GM18951 (cell line): ENCODE measurements at regions not wholly inside any gene's neighbourhood (a gene's known extent, or its start where the extent isn't known, plus 50 kb on each side); places are given as distances from the start of the nearest gene placed in this dataset.
"Not testable (repeated sequence)": the region's sequence is repeated elsewhere in the genome, so short reads cannot be mapped to it uniquely, and the experiment has no call there.

Experiments
- POLR2A ChIP-seq: IDR thresholded peaks from 4 replicates; pipeline ENCODE4 v1.6.1; 2011; ENCODE audit warnings: mild to moderate bottlenecking; ENCODE audit not compliant: insufficient read length, insufficient read depth; ENCODE audit errors: extremely low read depth
- in situ Hi-C: fragments of 300-500 bp; cut with MboI; formaldehyde crosslinking; loops from one replicate; pipeline ENCODE4 v1.12.0; 2022; ENCODE audit warnings: low sequenced_read_pairs, mixed read lengths, inconsistent platforms; ENCODE audit not compliant: unreplicated experiment

DNA sequence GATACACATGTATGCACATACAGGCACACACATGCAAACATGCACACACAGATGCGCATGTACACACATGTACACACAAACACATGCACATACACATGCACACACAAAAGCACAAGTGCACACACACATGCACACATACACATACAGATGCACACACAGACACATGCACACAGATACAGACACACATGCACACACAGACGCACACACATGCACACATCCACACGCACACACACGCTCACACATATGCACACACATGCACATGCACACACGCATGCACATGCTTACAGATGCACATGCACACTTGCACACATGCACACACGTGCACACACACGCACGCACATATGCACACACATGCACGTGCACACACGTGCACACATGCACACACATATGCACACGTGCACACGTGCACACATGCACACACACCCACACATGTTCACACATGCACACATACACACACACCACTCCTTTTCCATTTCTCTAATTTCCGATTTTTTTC is 283.8 kb upstream of the FRG2C start:
- TF ChIP-seq POLR2A = no peak
- in situ Hi-C loops = no loop called here

DNA sequence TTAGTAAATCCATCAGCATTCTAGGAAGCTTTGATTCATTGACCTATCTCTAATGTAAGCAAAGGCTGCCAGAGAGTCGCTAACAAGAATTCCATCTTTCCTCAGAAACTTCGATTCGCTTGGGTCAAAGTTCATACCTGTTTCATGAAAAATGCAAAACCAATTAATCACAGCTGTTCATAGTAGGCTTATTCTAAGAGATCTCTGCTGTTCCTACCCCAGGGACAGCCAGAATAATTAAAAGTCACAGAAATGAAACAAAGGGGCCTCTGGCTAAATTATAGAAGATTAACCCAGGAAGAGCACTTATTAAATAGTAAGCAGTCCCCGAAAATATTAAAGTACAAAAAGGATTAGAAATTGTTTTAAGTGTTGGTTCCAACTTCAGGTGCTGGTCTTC is 280.1 kb upstream of the FRG2C start:
- in situ Hi-C loops = not testable (repeated sequence)

DNA sequence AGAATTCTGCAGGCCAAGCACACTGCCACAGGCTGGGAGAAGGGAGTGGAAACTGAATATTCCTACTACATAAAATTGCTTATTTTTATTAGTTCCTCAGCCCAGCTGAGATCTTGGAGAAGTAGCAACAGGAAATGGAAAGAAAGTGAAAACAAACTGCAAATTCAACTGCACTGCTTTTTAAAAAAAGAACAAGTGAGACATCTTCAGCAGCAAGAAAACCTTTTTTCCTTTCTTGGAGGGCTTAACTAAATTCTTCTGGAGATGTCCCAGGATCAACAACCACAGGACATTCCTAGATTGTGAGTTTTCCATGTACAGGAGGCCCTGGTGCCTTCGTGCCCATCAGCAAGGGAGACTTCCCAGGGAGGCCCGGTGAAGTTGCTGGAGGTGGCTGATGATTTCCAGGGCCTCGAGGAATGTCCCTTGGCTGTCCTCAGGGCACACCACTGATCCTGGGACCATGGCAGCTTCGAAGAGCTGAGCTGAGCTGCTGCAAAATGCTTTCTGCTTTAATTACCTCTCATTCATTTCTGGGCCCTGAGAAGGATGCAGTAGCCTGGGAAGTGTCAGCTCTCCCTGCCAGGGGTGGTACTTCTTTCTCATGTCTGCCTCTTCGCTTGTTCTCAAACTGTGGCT is 275.5 kb upstream of the FRG2C start:
- in situ Hi-C loops = not testable (repeated sequence)

DNA sequence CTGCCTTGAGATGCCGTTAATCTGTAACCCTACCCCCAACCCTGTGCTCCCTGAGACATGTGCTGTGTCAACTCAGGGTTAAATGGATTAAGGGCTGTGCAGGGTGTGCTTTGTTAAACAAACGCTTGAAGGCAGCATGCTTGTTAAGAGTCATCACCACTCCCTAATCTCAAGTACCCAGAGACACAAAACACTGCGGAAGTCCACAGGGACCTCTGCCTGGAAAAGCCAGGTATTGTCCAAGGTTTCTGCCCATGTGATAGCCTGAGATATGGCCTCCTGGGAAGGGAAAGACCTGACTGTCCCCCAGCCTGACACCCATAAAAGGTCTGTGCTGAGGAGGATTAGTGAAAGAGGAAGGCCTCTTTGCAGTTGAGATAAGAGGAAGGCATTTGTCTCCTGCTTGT is 270.8 kb upstream of the FRG2C start:
- in situ Hi-C loops = not testable (repeated sequence)

DNA sequence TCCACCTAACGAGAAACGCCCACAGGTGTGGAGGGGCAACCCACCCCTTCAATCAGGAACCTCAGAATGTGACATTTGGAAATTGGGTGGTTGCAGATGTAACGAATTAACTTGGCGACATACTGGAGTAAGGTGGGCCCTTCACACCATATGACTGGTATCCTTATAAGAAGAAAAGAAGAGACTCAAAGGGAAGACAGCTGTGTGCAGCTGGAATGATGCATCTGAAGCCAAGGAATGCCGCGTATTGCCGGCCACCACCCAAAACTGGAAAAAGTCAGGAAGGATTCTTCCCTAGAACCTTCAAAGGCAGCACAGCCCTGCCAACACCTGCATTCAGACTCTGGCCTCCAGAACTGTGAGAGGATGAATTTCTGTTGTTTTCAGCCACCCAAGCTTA is 270.0 kb upstream of the FRG2C start:
- in situ Hi-C loops = not testable (repeated sequence)

DNA sequence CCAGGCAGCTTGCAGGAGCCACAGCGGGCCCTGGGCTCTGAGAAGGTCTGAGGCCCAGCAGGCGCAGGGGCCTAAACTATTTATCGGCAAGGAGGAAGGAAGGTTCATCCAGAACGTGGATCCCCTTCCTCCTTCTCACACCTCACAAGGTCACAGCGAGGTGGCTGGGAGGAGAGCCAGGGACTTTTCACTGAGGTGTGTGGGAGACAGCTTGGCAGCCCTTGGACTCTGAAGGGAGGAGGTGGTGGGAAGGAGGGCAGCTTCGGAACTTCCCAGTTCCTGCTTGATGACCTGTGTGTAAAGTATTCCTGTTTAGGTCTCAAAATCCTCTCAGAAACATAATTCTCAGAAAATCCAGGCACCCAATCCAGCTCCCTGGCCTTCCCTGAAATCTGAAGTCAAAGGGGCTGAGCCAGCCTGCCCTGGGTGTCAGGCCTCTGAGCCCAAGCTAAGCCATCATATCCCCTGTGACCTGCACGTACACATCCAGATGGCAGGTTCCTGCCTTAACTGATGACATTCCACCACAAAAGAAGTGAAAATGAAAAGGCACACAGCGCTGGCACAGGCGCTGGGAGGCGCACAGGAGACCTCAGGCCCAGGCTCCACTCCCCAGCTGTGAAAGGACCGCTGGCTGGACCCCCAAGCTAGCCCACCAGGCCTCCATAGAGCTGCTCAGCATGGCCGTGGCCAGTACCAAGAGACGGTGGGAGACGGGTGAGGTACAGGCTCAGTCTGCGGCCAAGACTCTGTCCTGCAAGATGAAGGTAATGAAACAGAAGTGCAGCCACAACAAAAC is 269.4 kb upstream of the FRG2C start:
- in situ Hi-C loops = not testable (repeated sequence)

DNA sequence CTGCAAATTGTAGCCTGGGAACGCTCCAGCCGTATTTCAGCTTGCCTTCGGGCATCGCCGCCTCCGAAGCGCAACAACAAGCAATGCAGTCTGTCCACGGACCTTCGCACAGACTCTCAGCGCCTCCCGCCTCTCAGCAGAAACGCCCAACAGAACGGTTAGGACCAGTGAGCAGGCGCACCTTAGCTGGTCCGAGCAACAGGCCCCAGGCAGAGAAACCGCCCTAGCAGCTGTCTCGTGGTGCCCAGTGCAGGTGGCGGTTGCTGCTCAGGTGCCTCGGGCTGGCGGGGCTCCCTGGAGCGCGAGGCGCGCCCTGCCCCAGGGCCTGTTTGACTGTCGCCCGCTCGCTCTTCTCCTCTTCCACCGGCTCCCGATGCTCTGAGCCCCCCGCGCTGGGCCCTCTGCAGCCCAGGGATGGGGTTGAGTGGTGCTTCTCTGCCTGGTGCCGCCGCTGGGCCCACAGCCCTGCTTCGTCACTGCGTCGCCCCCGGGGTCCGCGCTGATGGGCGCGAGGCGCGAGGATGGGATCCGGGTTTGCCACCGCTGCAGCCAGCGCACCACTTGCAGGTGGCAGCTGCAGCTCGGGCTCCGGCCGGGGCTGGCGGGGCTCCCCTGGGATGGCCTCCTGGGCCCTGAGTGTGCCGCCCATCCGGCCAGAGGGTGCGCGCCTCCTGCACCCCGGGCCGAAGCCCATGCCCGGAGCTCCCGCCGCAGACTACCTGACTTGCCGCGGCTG is 268.4 kb upstream of the FRG2C start:
- no peak for TF ChIP-seq POLR2A
- in situ Hi-C loops = no loop called here

DNA sequence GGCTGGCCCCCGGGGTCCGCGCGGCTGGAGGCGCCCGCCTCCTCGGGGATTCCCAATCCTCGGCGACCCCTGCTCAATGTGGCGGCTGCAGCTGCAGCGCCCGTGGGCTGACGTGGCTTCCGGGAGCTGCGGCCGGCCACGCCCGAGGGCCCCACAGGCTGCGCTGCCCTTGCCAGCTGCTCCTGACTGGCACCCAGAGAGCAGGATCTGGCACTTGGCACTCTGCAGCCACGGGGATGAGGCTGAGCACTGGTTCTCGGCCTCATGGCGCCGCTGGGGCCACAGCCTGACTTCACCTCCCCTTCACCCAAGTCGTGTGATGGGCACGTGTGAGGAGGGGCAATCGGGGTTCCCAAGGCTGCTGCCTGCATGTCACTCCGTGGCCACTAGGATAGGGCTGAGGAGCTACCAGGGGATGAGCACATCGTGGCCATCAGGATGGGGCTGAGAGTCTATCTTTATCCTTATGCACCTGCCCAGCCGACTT is 267.8 kb upstream of the FRG2C start:
- in situ Hi-C loops = no loop called here
- no peak for TF ChIP-seq POLR2A

DNA sequence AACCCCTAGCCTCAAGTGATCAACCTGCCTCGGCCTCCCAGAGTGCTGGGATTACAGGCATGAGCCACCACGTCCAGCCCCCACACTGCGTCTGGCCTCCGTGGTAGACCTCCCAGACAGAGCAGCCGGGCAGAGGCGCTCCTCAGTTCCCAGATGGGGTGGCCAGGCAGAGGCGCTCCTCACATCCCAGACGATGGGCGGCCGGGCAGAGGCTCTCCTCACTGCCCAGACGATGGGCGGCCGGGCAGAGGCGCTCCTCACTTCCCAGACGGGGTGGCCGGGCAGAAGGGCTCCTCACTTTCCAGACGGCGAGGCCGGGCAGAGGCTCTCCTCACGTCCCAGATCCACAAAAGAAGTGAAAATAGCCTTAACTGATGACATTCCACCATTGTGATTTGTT is 266.6 kb upstream of the FRG2C start:
- in situ Hi-C loops = not testable (repeated sequence)

DNA sequence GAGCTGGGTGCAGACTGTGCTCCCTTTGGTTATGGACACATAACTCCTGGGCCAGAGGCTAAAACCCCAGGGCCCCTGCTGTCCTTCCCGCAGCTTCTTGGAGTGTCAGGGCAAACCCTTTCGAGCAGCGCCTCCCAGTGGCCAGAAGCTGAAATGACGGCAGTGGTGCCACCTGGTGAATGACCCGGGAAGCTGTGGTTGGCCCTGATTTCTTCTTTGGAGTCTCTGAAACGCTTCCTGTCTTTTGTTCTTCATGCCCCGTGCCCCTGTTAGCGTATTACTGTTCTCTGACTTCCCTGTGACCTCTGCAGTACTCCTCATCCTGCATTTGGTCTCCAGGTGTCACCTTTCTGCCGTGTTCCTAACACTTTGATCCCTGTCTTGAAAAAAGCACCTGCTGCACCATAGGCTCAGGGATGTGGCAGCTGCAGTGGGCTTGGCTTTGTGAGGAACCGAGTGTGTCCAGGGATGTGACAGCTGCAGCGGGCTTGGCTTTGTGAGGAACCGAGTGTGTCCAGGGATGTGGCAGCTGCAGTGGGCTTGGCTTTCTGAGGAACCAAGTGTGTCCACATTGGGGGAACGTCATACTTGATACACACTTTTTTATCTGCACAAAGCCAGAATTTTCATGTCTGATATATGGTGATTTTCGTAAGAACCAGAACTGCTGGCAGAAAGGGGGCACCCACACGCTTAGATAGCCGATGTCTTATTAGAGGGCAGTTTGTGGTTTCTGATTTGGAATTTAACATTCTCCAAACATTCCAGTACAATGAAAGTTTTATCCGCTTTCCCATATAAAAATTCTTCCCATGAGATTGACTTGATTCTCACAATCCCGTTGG is 241.8 kb upstream of the FRG2C start:
- in situ Hi-C loops = not testable (repeated sequence)

DNA sequence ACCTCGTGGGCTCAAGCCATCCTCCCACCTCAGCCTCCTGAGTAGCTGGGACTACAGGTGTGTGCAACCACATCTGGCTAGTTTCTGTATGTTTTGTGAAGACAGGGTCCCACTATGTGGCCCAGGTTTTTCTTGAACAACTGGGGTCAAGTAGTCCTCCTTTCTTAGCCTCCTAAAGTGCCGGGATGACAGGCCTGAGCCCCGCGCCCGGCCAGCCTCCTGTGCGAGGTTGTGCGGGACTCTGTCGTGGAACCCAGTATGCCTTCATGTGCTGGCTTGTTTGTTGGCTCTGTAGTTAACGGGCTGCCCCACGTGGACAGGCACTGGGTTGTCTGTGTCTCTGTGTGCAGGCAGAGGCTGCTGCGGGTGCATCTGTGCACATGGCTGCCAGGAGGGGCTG is 238.7 kb upstream of the FRG2C start:
- in situ Hi-C loops = not testable (repeated sequence)

DNA sequence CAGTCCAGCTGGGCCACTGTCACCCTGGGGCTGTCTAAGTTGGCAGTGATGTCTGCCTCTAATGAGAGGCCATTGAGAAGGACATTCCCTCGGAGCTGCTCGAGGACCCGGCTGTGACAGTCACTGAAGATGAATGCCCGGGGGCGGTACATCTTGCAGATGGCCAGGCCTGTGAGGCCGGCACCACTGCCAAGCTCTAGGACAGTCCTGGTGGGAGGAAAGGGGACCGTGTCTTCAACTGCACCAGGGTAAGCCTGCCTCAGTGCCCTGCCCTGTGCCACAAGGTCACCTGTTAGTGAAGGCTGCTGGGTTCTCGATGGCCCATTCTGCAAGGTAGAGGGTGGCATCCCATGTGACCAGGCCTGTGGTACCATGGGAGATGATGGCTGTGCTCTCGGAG is 236.6 kb upstream of the FRG2C start:
- in situ Hi-C loops = not testable (repeated sequence)

DNA sequence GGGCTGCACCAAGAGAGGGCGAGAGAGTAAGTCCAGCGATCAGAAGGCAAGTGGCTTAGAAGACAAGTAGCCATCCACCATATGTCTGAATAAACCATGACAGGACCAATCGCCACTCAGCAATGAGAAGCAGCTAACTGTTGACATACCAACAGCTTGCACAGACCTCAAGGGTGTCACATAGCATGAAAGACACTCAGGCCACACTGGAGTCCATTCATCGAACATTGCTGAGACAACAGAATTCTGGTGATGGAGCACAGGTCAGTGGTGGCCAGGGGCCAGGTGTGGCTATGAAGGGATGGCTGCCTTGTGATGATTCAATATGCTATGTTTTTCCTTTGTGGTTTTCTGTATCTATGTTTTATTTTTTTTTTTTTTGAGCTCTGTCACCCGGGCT is 236.2 kb upstream of the FRG2C start:
- in situ Hi-C loops = not testable (repeated sequence)

DNA sequence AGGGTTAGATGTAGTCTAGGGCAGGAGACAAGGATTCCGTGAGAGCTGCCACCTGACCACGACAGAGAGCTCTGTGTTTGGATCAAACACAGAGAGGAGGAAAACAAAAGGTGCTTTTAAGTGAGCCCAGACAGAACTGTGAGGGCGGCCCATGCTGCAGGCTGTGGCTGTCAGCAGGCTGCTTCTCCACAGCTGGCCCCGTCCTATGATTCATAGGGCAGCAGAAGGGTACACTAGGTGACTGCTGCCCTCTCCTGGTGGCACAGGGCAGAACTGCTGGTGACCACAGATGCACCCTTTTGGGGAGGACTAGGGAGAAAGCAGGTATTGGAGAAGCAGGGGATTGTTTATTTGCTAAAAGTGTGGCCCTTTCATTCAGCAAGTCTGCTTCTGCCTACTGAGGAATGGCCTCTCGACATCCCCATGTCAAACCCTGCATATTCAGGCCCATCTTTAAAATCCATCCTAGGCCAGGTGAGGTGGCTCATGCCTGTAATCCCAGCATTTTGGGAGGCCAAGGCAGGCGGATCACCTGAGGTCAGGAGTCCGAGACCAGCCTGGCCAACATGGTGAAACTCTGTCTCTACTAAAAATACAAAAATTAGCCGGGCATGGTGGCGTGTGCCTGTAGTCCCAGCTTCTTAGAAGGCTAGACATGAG is 234.4 kb upstream of the FRG2C start:
- in situ Hi-C loops = not testable (repeated sequence)

DNA sequence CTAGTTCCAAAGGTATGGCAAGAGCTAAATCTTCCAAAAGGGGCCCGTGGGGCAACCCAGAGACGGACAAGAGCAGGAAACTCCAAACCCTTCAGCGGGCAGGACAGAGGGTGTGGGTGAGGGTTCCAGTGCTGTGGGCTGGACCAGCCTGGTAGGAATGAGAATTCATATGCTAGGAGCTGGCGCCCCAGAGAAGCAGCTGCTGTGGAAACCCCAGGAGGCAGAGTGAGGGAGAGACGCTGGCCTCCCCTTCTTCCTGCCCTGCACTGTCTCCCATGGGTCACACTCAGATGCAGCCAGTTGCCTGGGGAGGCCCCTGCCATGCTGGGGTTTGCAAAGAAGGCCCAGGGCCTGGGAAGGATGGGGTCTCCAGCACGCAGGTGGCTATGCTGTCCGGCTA is 233.7 kb upstream of the FRG2C start:
- in situ Hi-C loops = not testable (repeated sequence)

DNA sequence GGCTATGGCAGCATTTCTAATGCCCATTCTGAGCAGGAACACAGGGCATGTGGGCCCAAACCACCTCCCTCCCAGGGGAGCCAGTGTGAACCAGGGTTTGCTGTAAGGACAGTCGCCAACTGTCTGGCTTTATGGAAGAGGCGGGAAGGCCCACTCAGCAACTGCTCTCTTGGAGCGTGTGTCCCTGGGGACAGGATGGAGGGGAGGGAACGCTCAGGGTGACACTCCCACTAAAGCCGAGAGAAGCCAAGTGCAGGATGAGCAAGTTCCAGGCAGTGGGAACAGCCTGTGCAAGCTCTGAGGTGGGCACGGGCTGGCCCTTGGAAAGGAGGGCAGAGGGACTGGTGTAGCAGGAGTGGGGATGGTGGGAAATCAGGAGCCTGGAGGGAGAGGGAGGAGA is 233.0 kb upstream of the FRG2C start:
- in situ Hi-C loops = not testable (repeated sequence)

DNA sequence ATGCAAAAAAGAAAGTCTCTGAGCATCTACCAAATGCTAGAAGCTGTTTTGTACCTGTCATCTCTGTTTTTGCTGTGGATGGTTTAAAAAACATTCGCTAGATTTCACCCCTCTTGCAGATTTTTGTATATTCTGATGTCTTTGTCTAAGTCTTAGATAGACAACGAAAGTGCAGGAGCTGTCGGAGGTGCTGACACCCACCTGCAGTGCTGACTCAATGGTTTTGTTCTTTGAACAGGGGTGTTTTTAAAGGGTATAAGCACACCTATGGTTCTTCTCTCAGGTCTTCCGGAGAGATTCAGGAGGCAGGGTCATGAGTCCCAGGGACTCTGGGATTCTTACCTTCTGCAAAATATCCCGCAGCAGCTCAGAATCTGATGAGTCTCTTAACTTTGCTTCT is 231.7 kb upstream of the FRG2C start:
- in situ Hi-C loops = not testable (repeated sequence)

DNA sequence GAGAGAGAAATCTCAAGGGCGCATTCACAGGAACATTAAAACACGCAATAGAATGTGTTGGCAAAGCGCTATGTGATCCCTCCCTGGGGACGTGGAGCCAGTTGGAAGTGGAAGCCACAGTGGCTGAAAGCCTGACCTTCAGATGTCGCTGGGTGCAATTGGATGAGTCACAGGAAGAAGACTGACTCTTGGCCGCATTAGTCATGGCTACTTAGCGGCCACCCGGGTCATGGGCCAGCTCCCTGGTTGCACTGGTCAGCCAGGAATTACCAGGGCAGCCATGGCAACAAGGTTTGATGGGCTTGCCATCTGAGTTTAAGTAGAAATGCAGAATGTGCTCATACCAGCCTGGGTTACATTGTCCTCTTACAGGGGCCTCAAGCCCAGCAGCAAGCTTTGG is 231.2 kb upstream of the FRG2C start:
- in situ Hi-C loops = not testable (repeated sequence)

DNA sequence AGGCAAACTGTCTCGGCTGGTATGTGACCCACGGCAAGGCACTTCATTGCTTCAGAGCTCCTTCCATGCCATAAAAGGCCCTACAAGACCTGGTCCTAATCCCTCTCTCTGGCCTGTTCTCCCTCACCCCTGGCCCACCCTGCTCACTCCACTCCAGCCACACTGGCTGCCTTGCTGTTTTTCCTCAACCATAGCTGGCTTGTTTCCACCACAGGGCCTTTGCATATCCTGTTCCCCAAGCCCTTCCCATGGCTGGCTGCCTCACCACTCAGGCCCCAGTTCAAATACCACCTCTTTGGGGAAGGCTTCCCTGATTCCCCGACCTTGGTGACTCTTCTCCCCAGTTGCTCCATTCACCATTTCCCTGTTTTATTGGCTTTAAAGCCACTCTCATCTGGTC is 230.8 kb upstream of the FRG2C start:
- in situ Hi-C loops = not testable (repeated sequence)
